ENCODE measurements at regions not wholly inside any gene's neighbourhood (a gene's known extent, or its start where the extent isn't known, plus 50 kb on each side); places are given as distances from the start of the nearest gene placed in this dataset.

DNA sequence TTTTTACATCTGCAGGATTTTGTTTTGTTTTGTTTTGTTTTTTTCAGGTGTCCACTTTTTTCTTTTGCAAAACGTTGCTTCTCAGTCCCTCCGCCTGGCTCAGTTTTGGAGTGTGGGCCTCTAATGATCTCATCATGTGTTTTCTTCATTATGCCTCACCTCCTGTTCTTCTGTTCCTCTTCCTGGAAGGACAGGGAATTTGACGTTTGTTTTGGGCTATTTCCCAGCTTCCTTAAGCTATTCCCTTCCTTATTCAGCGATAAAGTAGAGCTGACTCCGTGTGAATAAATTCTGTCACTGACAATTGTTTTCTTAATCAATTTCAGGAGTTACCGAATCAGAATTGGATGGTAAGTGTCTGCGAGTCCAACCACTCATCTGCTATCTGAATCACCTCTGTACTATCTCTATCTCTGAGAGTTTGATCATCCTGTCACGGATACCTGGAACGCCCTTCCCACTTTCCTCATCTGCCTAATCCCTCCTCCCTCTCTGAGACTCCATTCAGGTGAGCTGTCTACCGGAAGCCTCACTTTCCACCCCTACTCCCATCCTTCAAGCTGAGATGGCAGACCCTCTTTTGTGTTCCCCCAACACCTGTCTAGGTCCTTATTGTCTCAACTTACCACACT is 218.4 kb downstream of the GATA3 start:
- TF ChIP-seq, protein P1, sequence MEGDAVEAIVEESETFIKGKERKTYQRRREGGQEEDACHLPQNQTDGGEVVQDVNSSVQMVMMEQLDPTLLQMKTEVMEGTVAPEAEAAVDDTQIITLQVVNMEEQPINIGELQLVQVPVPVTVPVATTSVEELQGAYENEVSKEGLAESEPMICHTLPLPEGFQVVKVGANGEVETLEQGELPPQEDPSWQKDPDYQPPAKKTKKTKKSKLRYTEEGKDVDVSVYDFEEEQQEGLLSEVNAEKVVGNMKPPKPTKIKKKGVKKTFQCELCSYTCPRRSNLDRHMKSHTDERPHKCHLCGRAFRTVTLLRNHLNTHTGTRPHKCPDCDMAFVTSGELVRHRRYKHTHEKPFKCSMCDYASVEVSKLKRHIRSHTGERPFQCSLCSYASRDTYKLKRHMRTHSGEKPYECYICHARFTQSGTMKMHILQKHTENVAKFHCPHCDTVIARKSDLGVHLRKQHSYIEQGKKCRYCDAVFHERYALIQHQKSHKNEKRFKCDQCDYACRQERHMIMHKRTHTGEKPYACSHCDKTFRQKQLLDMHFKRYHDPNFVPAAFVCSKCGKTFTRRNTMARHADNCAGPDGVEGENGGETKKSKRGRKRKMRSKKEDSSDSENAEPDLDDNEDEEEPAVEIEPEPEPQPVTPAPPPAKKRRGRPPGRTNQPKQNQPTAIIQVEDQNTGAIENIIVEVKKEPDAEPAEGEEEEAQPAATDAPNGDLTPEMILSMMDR (IDR thresholded peaks at IDR 0.05; ENCODE audit: low read depth, low read length): no peak
- no peak overlapping the region for H3K4me3 ChIP-seq (ENCODE audit: low read depth, low read length)
- H3K36me3 ChIP-seq: no peaks in the 10 kb centered on the region
- DNase-seq: no peak
- peaks cover 3% of the 10 kb centered on the region; the same call in 1 of the 2 replicates for H3K4me1 ChIP-seq
- H3K9me3 ChIP-seq: no peaks in the 10 kb centered on the region
- H3K27me3 ChIP-seq: no peaks in the 10 kb centered on the region

DNA sequence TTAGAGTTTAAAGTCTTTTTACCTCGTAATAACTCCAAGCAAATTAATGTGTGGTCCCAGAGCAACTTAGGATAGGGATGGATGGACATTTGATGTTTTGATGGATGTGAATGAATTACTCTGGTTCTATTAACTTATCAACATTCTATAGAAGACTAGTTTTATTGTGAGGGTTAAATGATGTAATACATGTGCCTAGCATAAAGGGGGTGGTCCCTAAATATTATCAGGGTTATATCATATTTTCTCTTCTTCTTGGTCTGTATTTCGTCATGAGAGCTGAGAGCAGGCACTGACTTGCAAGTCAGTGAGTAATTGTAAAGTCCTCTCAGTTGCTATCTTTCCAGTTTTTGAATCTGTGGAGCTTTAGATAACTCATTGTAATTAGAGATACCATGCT is 219.3 kb downstream of the GATA3 start:
- no peak for DNase-seq
- TF ChIP-seq, protein P1 (IDR thresholded peaks at IDR 0.05; ENCODE audit: low read depth, low read length): no peak
- no peaks in the 10 kb centered on the region for H3K9me3 ChIP-seq

DNA sequence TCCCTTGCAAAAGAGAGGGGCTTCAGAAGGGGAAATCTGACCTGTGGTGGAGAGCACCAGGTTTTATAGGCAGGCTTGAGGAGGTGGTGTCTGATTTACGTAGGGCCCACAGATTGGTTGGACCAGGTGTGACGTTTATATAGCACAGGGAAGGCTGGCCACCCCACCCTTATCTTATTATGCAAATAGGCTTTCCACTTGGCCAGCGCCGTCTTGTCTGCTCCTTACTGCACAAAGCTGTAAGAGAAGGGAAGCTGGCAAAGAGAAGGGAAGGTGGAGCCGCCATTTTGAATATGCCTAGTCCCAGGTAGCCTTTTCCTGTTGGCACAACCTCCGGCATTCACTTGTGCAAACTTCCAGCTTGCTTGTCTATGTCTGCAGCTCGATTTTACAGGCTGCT is 221.4 kb downstream of the GATA3 start:
- DNase-seq: no peak
- TF ChIP-seq, protein P1 (IDR thresholded peaks at IDR 0.05; ENCODE audit: low read depth, low read length): no peak
- Histone ChIP-seq H3K27me3 (no peaks in the 10 kb centered on the region), H3K9me3 (no peaks in the 10 kb centered on the region), H3K36me3 (no peaks in the 10 kb centered on the region), H3K4me1 (peaks cover 5% of the 10 kb centered on the region; the same call in 1 of the 2 replicates), H3K4me3 (ENCODE audit: low read depth, low read length) (no peak overlapping the region)

More for the DNA sequence above, 219.3 kb downstream of the GATA3 start:
- H3K4me3 ChIP-seq (ENCODE audit: low read depth, low read length): no peak overlapping the region
- H3K4me1 ChIP-seq: peaks cover 3% of the 10 kb centered on the region; the same call in 1 of the 2 replicates
- no peaks in the 10 kb centered on the region for H3K36me3 ChIP-seq
- no peaks in the 10 kb centered on the region for H3K27me3 ChIP-seq

DNA sequence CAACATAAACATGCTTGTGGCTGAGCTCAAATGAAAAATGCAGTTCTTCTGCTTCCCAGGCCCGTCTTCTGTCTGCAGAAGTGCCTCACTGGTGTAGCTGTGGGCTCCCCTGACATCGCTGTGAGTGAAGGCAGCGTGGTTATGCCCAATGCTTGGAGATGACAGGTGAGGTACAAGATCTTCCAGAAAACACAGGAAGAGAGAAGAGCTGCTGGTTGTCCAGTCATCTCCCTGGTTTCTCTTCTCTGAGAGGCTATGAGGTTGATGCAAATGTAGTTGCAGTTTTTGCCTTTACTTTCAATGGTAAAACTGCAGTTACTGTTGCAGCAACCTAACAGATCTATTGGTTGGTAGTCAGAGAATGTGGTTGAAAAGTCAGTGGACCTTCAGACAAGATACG is 223.6 kb downstream of the GATA3 start:
- Histone ChIP-seq H3K4me1 (peaks cover 5% of the 10 kb centered on the region; the same call in 1 of the 2 replicates), H3K4me3 (ENCODE audit: low read depth, low read length) (no peak overlapping the region), H3K36me3 (no peaks in the 10 kb centered on the region), H3K27me3 (no peaks in the 10 kb centered on the region), H3K9me3 (no peaks in the 10 kb centered on the region)
- DNase-seq: no peak
- TF ChIP-seq, protein P1 (IDR thresholded peaks at IDR 0.05; ENCODE audit: low read depth, low read length): no peak

DNA sequence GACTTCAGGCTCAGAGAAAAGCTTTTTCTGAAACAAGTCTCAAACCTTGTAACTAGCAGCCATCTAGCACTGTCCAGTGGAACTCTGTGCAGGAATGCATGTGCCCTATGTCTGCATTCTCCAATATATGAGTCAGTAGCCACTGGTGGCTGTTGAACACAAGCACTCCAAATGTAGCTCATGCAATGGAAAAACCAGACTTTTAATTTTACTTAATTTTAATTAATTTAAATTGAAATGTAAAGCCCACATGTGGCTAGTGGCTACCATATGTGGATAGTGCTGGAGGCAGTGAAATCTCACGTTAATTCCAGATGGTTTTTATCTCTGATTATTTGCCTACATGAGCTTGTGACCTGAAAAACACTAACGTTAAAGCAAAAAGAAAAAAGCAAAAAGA is 225.1 kb downstream of the GATA3 start:
- TF ChIP-seq, protein P1 (IDR thresholded peaks at IDR 0.05; ENCODE audit: low read depth, low read length): no peak
- no peak for DNase-seq
- Histone ChIP-seq H3K9me3 (no peaks in the 10 kb centered on the region), H3K36me3 (no peaks in the 10 kb centered on the region), H3K27me3 (no peaks in the 10 kb centered on the region), H3K4me1 (peaks cover 5% of the 10 kb centered on the region; the same call in 1 of the 2 replicates), H3K4me3 (ENCODE audit: low read depth, low read length) (no peak overlapping the region)

DNA sequence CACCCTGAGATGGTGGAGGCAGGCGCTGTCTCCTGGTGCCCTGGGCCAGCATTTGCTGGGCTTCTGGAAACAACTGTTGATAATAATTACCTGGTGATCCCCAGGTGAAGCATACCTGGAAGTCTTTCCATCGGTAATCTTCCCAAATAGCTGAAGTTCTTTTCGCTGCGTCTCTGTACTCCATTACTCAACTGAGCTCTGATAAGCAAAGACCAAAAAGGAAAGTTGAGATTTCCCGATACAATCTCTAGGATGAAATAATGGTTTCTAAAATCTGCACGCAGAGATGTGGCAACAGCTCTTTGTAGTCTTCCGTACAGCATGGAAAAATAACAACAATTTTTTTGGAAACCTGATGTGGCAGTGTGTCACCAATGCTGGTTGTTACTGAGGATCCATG is 226.5 kb downstream of the GATA3 start:
- Histone ChIP-seq H3K27me3 (no peaks in the 10 kb centered on the region), H3K4me1 (peaks cover 3% of the 10 kb centered on the region; the same call in 1 of the 2 replicates), H3K9me3 (no peaks in the 10 kb centered on the region), H3K36me3 (no peaks in the 10 kb centered on the region), H3K4me3 (ENCODE audit: low read depth, low read length) (no peak overlapping the region)
- TF ChIP-seq, protein P1 (IDR thresholded peaks at IDR 0.05; ENCODE audit: low read depth, low read length): no peak
- DNase-seq: no peak
